ENCODE measurements at regions not wholly inside any gene's neighbourhood (a gene's known extent, or its start where the extent isn't known, plus 50 kb on each side); places are given as distances from the start of the nearest gene placed in this dataset.

DNA sequence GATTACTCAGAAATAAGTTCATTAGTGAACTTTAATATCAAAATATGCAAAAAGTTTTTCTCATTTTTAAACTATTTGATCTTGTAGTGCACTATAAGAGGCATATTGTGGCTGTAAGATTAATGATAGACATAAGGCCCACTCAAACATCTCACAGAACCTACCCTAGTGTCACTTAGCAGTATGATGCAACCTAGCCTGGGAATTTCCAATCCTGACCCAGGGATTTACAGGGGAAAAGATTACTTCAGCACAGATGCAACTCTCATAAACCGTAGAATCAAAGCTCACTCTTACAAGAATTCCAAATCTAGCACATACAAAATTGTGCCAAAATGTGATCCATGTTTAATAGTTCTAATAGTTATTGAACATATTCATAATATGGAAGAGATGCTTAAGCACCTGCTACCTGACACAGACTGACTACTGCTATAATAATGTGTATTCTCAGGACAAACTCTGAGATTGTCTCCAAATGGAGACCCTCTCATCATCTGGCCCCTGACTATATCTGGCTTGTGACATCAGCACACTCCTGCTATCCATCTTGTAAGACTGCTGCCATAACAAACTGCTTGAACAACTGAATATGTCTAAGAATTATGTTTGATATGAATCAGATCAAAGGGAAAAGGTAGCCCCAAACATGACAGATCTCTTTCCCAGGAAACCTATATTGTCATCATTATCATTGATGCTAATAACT is 271.9 kb downstream of the PABPC4L start:
- no peak overlapping the region for H3K4me3 ChIP-seq
- no peaks in the 10 kb centered on the region for H3K4me1 ChIP-seq
- no peaks in the 10 kb centered on the region for H3K27me3 ChIP-seq (replicated peaks in 1 of 7)
- 81 to 87% (median 86%) methylated on average over 1 of the region's 1 CpG for WGBS, 5 donors
- no peak overlapping the region for H3K27ac ChIP-seq
- no peak for DNase-seq
- H3K9me3 ChIP-seq = no peaks in the 10 kb centered on the region
- no peaks in the 10 kb centered on the region for H3K36me3 ChIP-seq
- intact Hi-C loops (cut with DNase I; ENCODE audit: low total_unique reads) = no loop called here
- no peak for TF ChIP-seq POLR2A (IDR thresholded peaks at IDR 0.05)
- TF ChIP-seq, protein P1, sequence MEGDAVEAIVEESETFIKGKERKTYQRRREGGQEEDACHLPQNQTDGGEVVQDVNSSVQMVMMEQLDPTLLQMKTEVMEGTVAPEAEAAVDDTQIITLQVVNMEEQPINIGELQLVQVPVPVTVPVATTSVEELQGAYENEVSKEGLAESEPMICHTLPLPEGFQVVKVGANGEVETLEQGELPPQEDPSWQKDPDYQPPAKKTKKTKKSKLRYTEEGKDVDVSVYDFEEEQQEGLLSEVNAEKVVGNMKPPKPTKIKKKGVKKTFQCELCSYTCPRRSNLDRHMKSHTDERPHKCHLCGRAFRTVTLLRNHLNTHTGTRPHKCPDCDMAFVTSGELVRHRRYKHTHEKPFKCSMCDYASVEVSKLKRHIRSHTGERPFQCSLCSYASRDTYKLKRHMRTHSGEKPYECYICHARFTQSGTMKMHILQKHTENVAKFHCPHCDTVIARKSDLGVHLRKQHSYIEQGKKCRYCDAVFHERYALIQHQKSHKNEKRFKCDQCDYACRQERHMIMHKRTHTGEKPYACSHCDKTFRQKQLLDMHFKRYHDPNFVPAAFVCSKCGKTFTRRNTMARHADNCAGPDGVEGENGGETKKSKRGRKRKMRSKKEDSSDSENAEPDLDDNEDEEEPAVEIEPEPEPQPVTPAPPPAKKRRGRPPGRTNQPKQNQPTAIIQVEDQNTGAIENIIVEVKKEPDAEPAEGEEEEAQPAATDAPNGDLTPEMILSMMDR (IDR thresholded peaks at IDR 0.05 in 8 of 11, conservative IDR thresholded peaks at IDR 0.05 in 3 of 11) = no peak
- no peak for TF ChIP-seq POLR2AphosphoS5 (IDR thresholded peaks at IDR 0.05)

DNA sequence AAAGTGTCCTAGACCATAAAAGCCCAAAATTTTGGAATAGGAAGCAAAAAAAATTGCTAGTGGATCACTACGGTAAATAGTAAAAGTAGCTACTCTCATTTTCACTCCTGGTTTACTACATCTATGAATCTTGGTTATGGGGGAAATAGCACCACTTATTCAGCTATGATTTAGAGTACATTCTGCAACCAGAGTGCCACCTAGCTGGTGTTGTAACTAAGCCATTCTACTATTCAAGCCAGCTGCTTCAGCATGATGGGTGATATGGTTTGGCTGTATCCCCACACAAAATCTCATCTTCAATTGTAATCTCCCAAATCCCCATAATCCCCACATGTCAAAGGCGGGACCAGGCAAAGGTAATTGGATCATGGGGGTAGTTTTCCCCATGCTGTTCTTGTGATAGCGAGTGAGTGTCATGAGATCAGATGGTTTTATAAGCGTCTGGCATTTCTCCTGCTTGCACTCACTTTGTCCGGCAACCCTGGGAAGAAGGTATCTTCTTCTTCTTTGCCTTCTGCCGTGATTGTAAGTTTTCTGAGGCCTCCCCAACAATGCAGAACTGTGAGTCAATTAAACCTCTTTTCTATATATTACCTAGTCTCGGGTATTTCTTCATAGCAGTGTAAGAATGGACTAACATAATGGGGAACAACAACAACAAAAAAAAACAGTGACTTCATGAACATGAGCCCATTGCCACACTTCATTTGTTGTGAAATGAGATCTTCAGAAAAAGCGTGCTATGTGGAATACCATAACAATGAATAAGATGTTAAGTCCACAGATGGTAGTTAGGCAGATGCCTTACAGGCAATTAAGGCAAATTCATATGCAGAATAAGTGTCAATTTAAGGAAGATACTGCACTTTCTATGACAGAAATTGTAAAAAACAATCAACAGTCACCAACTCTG is 280.1 kb downstream of the PABPC4L start:
- WGBS, 5 donors = 80 to 92% (median 84%) methylated on average over 8 of the region's 8 CpGs
- intact Hi-C loops (cut with DNase I; ENCODE audit: low total_unique reads) = no loop called here
- Histone ChIP-seq H3K27ac (no peak overlapping the region), H3K36me3 (no peaks in the 10 kb centered on the region), H3K4me1 (no peaks in the 10 kb centered on the region), H3K27me3 (replicated peaks in 1 of 7) (no peaks in the 10 kb centered on the region), H3K9me3 (peaks cover 0 to 4% (median 0%) of the 10 kb centered on the region in 8 donors), H3K4me3 (no peak overlapping the region)
- DNase-seq = no peak
- TF ChIP-seq POLR2AphosphoS5 (IDR thresholded peaks at IDR 0.05) = no peak
- TF ChIP-seq, protein P1 (IDR thresholded peaks at IDR 0.05 in 8 of 11, conservative IDR thresholded peaks at IDR 0.05 in 3 of 11) = no peak
- no peak for TF ChIP-seq POLR2A (IDR thresholded peaks at IDR 0.05)

DNA sequence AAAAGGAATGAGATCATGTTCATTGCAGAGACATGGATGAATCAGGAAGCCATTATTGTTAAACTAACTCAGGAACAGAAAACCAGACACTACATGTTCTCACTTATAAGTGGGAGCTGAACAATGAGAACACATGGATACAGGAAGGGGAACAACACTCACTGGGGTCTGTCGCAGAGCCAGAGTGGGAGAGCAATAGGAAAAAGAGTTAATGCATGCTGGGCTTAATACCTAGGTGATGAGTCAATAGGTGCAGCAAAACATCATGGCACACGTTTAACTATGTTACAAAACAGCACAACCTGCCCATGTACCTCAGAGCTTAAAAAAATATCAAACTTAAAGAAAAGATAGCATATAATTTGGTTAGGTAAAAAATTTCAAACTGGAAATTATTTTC is 281.4 kb downstream of the PABPC4L start:
- Histone ChIP-seq H3K4me3 (no peak overlapping the region), H3K9me3 (peaks cover 0 to 8% (median 0%) of the 10 kb centered on the region in 8 donors), H3K27me3 (replicated peaks in 1 of 7) (no peaks in the 10 kb centered on the region), H3K27ac (no peak overlapping the region), H3K36me3 (no peaks in the 10 kb centered on the region), H3K4me1 (no peaks in the 10 kb centered on the region)
- intact Hi-C loops (cut with DNase I; ENCODE audit: low total_unique reads) = no loop called here
- DNase-seq = no peak
- 72 to 91% (median 82%) methylated on average over 2 of the region's 2 CpGs for WGBS, 5 donors
- TF ChIP-seq POLR2AphosphoS5 (IDR thresholded peaks at IDR 0.05) (no peak), POLR2A (IDR thresholded peaks at IDR 0.05) (no peak)
- TF ChIP-seq, protein P1 (IDR thresholded peaks at IDR 0.05 in 8 of 11, conservative IDR thresholded peaks at IDR 0.05 in 3 of 11) = no peak

DNA sequence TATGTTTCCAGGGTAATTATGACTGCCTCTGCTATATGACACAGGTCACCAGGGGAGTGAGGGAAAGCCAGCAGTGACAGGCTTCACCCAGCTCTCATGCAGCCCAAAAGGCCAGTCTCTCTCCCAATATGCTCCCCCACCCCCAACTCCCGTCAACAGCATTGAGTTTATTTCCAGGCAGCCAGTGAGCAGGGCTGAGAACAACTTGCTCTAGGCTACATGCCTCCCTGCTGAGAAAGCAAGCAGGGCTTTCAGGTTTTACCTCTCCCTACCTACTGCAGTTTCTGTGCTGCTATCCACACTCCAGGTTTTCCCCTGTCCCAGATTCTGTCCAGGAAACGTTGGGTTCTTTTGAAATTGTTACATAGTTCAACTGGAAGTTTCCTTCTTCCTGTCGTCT is 291.4 kb downstream of the PABPC4L start:
- no peaks in the 10 kb centered on the region for H3K4me1 ChIP-seq
- H3K9me3 ChIP-seq = peaks cover 0 to 24% (median 0%) of the 10 kb centered on the region in 8 donors
- 62 to 80% (median 67%) methylated on average over 3 of the region's 3 CpGs for WGBS, 5 donors
- DNase-seq = no peak
- no peaks in the 10 kb centered on the region for H3K36me3 ChIP-seq
- H3K27ac ChIP-seq = no peak overlapping the region
- no peak for TF ChIP-seq POLR2A (IDR thresholded peaks at IDR 0.05)
- TF ChIP-seq POLR2AphosphoS5 (IDR thresholded peaks at IDR 0.05) = no peak
- TF ChIP-seq, protein P1 (IDR thresholded peaks at IDR 0.05 in 8 of 11, conservative IDR thresholded peaks at IDR 0.05 in 3 of 11) = no peak
- intact Hi-C loops (cut with DNase I; ENCODE audit: low total_unique reads) = no loop called here
- no peaks in the 10 kb centered on the region for H3K27me3 ChIP-seq (replicated peaks in 1 of 7)
- no peak overlapping the region for H3K4me3 ChIP-seq
